HG03139 (cell line): ENCODE measurements at regions not wholly inside any gene's neighbourhood (a gene's known extent, or its start where the extent isn't known, plus 50 kb on each side); places are given as distances from the start of the nearest gene placed in this dataset.
"Not testable (repeated sequence)": the region's sequence is repeated elsewhere in the genome, so short reads cannot be mapped to it uniquely, and the experiment has no call there.

ENCODE experiments used
- ATAC-seq: cut with Tn5 transposase; IDR thresholded peaks from one replicate; pipeline ENCODE4 v1.9.1; 2021; ENCODE audit not compliant: unreplicated experiment

- ATAC-seq, result not testable (repeated sequence)
Measured at GRCh38 chr13:86253497-86253896, 454.3 kb upstream of the SLITRK6 start.

- ATAC-seq, result not testable (repeated sequence)
Measured at GRCh38 chr13:86255820-86256219, 456.6 kb upstream of the SLITRK6 start.

GRCh38 chr13:86269511-86269910, 470.3 kb upstream of the SLITRK6 start:
- no peak for ATAC-seq

GRCh38 chr13:86282442-86282841, 483.2 kb upstream of the SLITRK6 start:
- ATAC-seq, result peak; percentile 71

GRCh38 chr13:86283031-86283430, 483.8 kb upstream of the SLITRK6 start:
- ATAC-seq, result no peak

GRCh38 chr13:86298725-86299124, 499.5 kb upstream of the SLITRK6 start:
- no peak for ATAC-seq

- ATAC-seq, result no peak
Measured at GRCh38 chr13:86299128-86299527, 499.9 kb upstream of the SLITRK6 start.

- ATAC-seq, result no peak
Measured at GRCh38 chr13:86309881-86310280, 510.7 kb upstream of the SLITRK6 start.

GRCh38 chr13:86313421-86313820, 514.2 kb upstream of the SLITRK6 start:
- no peak for ATAC-seq

- ATAC-seq, result no peak
Measured at GRCh38 chr13:86318450-86318849, 519.2 kb upstream of the SLITRK6 start.

GRCh38 chr13:86324191-86324590, 525.0 kb upstream of the SLITRK6 start:
- ATAC-seq, result no peak

GRCh38 chr13:86355301-86355700, 556.1 kb upstream of the SLITRK6 start:
- no peak for ATAC-seq

- ATAC-seq, result no peak
Measured at GRCh38 chr13:86357106-86357505, 557.9 kb upstream of the SLITRK6 start.

- ATAC-seq, result not testable (repeated sequence)
Measured at GRCh38 chr13:86363749-86364148, 564.5 kb upstream of the SLITRK6 start.

- ATAC-seq, result no peak
Measured at GRCh38 chr13:86368924-86369323, 569.7 kb upstream of the SLITRK6 start.

- no peak for ATAC-seq
Measured at GRCh38 chr13:86377451-86377850, 578.2 kb upstream of the SLITRK6 start.

GRCh38 chr13:86378628-86379027, 579.4 kb upstream of the SLITRK6 start:
- ATAC-seq, result no peak

- ATAC-seq, result no peak
Measured at GRCh38 chr13:86383151-86383550, 583.9 kb upstream of the SLITRK6 start.

GRCh38 chr13:86383561-86383960, 584.3 kb upstream of the SLITRK6 start:
- no peak for ATAC-seq

- ATAC-seq, result no peak
Measured at GRCh38 chr13:86397635-86398034, 598.4 kb upstream of the SLITRK6 start.

- no peak for ATAC-seq
Measured at GRCh38 chr13:86399572-86399971, 600.4 kb upstream of the SLITRK6 start.

- ATAC-seq, result no peak
Measured at GRCh38 chr13:86402500-86402899, 603.3 kb upstream of the SLITRK6 start.

GRCh38 chr13:86403181-86403580, 604.0 kb upstream of the SLITRK6 start:
- no peak for ATAC-seq
